ENCODE measurements at regions not wholly inside any gene's neighbourhood (a gene's known extent, or its start where the extent isn't known, plus 50 kb on each side); places are given as distances from the start of the nearest gene placed in this dataset.
"Not testable (repeated sequence)": the region's sequence is repeated elsewhere in the genome, so short reads cannot be mapped to it uniquely, and the experiment has no call there.

GRCh38 chr21:13846718-13847117, 237.1 kb downstream of the POTED start:
- H3K4me2 ChIP-seq (ENCODE audit: low read length); H3F3A ChIP-seq (ENCODE audit: insufficient read depth, low read length, poor library complexity, severe bottlenecking); H3K9me3 ChIP-seq (ENCODE audit: low read length): not testable (repeated sequence)

GRCh38 chr21:13844574-13844973, 235.0 kb downstream of the POTED start:
- not testable (repeated sequence) for H3K79me2 ChIP-seq (replicated peaks; ENCODE audit: insufficient read depth, low read length); H3K9me2 ChIP-seq (ENCODE audit: insufficient read depth, low read length); H3F3A ChIP-seq (ENCODE audit: insufficient read depth, low read length, poor library complexity, severe bottlenecking); H3K9ac ChIP-seq (ENCODE audit: low read length); H3K4me3 ChIP-seq (ENCODE audit: low read length); H2AFZ ChIP-seq (ENCODE audit: low read depth, low read length); H3K27me3 ChIP-seq (ENCODE audit: insufficient read depth, low read depth, low read length); H3K27ac ChIP-seq (ENCODE audit: low read length); H3K9me3 ChIP-seq (ENCODE audit: low read length); H3K36me3 ChIP-seq (ENCODE audit: insufficient read depth, low read length); H3K4me2 ChIP-seq (ENCODE audit: low read length); H4K20me1 ChIP-seq (ENCODE audit: insufficient read depth)

More at GRCh38 chr21:13846718-13847117, 237.1 kb downstream of the POTED start:
- H4K20me1 ChIP-seq (ENCODE audit: insufficient read depth); H3K4me3 ChIP-seq (ENCODE audit: low read length); H3K27me3 ChIP-seq (ENCODE audit: insufficient read depth, low read depth, low read length); H3K27ac ChIP-seq (ENCODE audit: low read length); H3K79me2 ChIP-seq (replicated peaks; ENCODE audit: insufficient read depth, low read length); H3K9ac ChIP-seq (ENCODE audit: low read length); H3K36me3 ChIP-seq (ENCODE audit: insufficient read depth, low read length); H2AFZ ChIP-seq (ENCODE audit: low read depth, low read length); H3K9me2 ChIP-seq (ENCODE audit: insufficient read depth, low read length): not testable (repeated sequence)

- H3K27me3 ChIP-seq (ENCODE audit: insufficient read depth, low read depth, low read length); H3K4me2 ChIP-seq (ENCODE audit: low read length); H3K4me3 ChIP-seq (ENCODE audit: low read length); H3K27ac ChIP-seq (ENCODE audit: low read length); H2AFZ ChIP-seq (ENCODE audit: low read depth, low read length); H3K79me2 ChIP-seq (replicated peaks; ENCODE audit: insufficient read depth, low read length); H4K20me1 ChIP-seq (ENCODE audit: insufficient read depth); H3F3A ChIP-seq (ENCODE audit: insufficient read depth, low read length, poor library complexity, severe bottlenecking); H3K9me3 ChIP-seq (ENCODE audit: low read length); H3K9ac ChIP-seq (ENCODE audit: low read length); H3K9me2 ChIP-seq (ENCODE audit: insufficient read depth, low read length); H3K36me3 ChIP-seq (ENCODE audit: insufficient read depth, low read length): not testable (repeated sequence)
These were observed 233.5 kb downstream of the POTED start for GRCh38 chr21:13843081-13843480.

- H3K27ac ChIP-seq (ENCODE audit: low read length); H3K9ac ChIP-seq (ENCODE audit: low read length); H3F3A ChIP-seq (ENCODE audit: insufficient read depth, low read length, poor library complexity, severe bottlenecking); H3K36me3 ChIP-seq (ENCODE audit: insufficient read depth, low read length); H2AFZ ChIP-seq (ENCODE audit: low read depth, low read length); H3K4me3 ChIP-seq (ENCODE audit: low read length); H3K4me2 ChIP-seq (ENCODE audit: low read length); H3K9me3 ChIP-seq (ENCODE audit: low read length); H3K9me2 ChIP-seq (ENCODE audit: insufficient read depth, low read length); H3K79me2 ChIP-seq (replicated peaks; ENCODE audit: insufficient read depth, low read length); H4K20me1 ChIP-seq (ENCODE audit: insufficient read depth); H3K27me3 ChIP-seq (ENCODE audit: insufficient read depth, low read depth, low read length): not testable (repeated sequence)
These were observed 218.1 kb downstream of the POTED start for GRCh38 chr21:13827666-13828065.

GRCh38 chr21:13827201-13827600, 217.6 kb downstream of the POTED start:
- Histone ChIP-seq H3K79me2 (replicated peaks; ENCODE audit: insufficient read depth, low read length) (no peaks in the 10 kb centered on the region), H3K36me3 (ENCODE audit: insufficient read depth, low read length) (no peaks in the 10 kb centered on the region), H3K4me2 (ENCODE audit: low read length) (no peak overlapping the region), H2AFZ (ENCODE audit: low read depth, low read length) (no peak overlapping the region), H3K9me2 (ENCODE audit: insufficient read depth, low read length) (no peaks in the 10 kb centered on the region), H3K27ac (ENCODE audit: low read length) (no peak overlapping the region), H4K20me1 (ENCODE audit: insufficient read depth) (no peaks in the 10 kb centered on the region), H3K9me3 (ENCODE audit: low read length) (no peaks in the 10 kb centered on the region), H3F3A (ENCODE audit: insufficient read depth, low read length, poor library complexity, severe bottlenecking) (no peaks in the 10 kb centered on the region), H3K4me3 (ENCODE audit: low read length) (no peak overlapping the region), H3K9ac (ENCODE audit: low read length) (no peak overlapping the region), H3K27me3 (ENCODE audit: insufficient read depth, low read depth, low read length) (no peaks in the 10 kb centered on the region)
- TF ChIP-seq CTCF (IDR thresholded peaks at IDR 0.05; ENCODE audit: poor library complexity, severe bottlenecking): no peak
- no peak for TF ChIP-seq REST (IDR thresholded peaks at IDR 0.05; ENCODE audit: borderline replicate concordance)
- TF ChIP-seq EZH2 (IDR thresholded peaks at IDR 0.05; ENCODE audit: borderline replicate concordance, insufficient read depth, low read length, poor library complexity, severe bottlenecking): no peak
- TF ChIP-seq MXI1 (conservative IDR thresholded peaks at IDR 0.05; ENCODE audit: poor library complexity, severe bottlenecking): no peak
- TF ChIP-seq POLR2AphosphoS5 (IDR thresholded peaks at IDR 0.05): no peak
- TF ChIP-seq TAF1 (IDR thresholded peaks at IDR 0.05; ENCODE audit: low read depth): no peak
- TF ChIP-seq EP300 (conservative IDR thresholded peaks at IDR 0.05; ENCODE audit: poor library complexity, severe bottlenecking): no peak
- TF ChIP-seq SMC3 (conservative IDR thresholded peaks at IDR 0.05; ENCODE audit: poor library complexity): no peak
- TF ChIP-seq RAD21 (conservative IDR thresholded peaks at IDR 0.05): no peak

Measured in neural cell (in vitro differentiated cells).